CD4-positive, CD25-positive, alpha-beta regulatory T cell (primary cell): ENCODE measurements at regions not wholly inside any gene's neighbourhood (a gene's known extent, or its start where the extent isn't known, plus 50 kb on each side); places are given as distances from the start of the nearest gene placed in this dataset.

Source experiments
- ATAC-seq, 2 donors: fragments of 150-1000 bp; cut with Tn5 transposase; one replicate each; pipeline ENCODE4 v1.10.0; 2021; ENCODE audit warnings: low read depth in 2 of 2, moderate number of reproducible peaks in 2 of 2, moderate library complexity in 1 of 2
- DNase-seq, 3 donors: peaks; one replicate each; pipeline versions ENCODE4 v3.0.0 to v3.0.0-alpha.2; 2012 to 2022; ENCODE audit warnings: mixed read lengths in 1 of 3
- H3K27ac ChIP-seq: one replicate; pipeline ENCODE4 v1.7.0; 2013; ENCODE audit warnings: mild to moderate bottlenecking, low read length; ENCODE audit not compliant: insufficient read depth, poor library complexity, severe bottlenecking
- H3K27me3 ChIP-seq: one replicate; pipeline ENCODE4 v1.7.0; 2013; ENCODE audit warnings: low read length; ENCODE audit not compliant: control insufficient read depth, insufficient read depth
- H3K36me3 ChIP-seq: one replicate; pipeline ENCODE4 v1.7.0; 2013; ENCODE audit warnings: mild to moderate bottlenecking, low read length, moderate library complexity; ENCODE audit not compliant: control insufficient read depth, insufficient read depth
- H3K4me1 ChIP-seq: 2 replicates; pipeline ENCODE4 v1.7.0; 2013; ENCODE audit warnings: mild to moderate bottlenecking, low read length; ENCODE audit not compliant: insufficient read depth, control insufficient read depth, poor library complexity, severe bottlenecking
- H3K4me3 ChIP-seq: one replicate; pipeline ENCODE4 v1.7.0; 2013; ENCODE audit warnings: low read depth, mild to moderate bottlenecking, low read length, moderate library complexity
- H3K9me3 ChIP-seq, 2 experiments: 1 replicate in 1 of 2; 2 replicates in 1 of 2; pipeline ENCODE4 v1.7.0; 2013; ENCODE audit warnings: low read length in 2 of 2, mild to moderate bottlenecking in 1 of 2, moderate library complexity in 1 of 2; ENCODE audit not compliant: control insufficient read depth in 2 of 2
- H3K27ac Mint-ChIP-seq, 3 donors: one replicate each; pipeline ENCODE4 v1.8.0; 2020 to 2022; ENCODE audit warnings: mild to moderate bottlenecking in 3 of 3, mixed read lengths in 3 of 3, moderate library complexity in 2 of 3
- H3K27me3 Mint-ChIP-seq: one replicate; pipeline ENCODE4 v1.8.0; 2022; ENCODE audit warnings: mild to moderate bottlenecking, mixed read lengths
- H3K36me3 Mint-ChIP-seq: one replicate; pipeline ENCODE4 v1.8.0; 2020; ENCODE audit warnings: mixed read lengths
- H3K4me1 Mint-ChIP-seq, 4 donors: one replicate each; pipeline ENCODE4 v1.8.0; 2020 to 2022; ENCODE audit warnings: mixed read lengths in 4 of 4, mild to moderate bottlenecking in 1 of 4
- H3K4me3 Mint-ChIP-seq, 4 donors: one replicate each; pipeline ENCODE4 v1.8.0; 2020 to 2022; ENCODE audit warnings: mild to moderate bottlenecking in 4 of 4, mixed read lengths in 4 of 4, moderate library complexity in 3 of 4
- H3K9me3 Mint-ChIP-seq, 7 donors: one replicate each; pipeline ENCODE4 v1.8.0; 2020 to 2022; ENCODE audit warnings: mixed read lengths in 7 of 7, mild to moderate bottlenecking in 3 of 7, moderate library complexity in 2 of 7

GRCh38 chr3:13700889-13701288 is 152.0 kb downstream of the FBLN2 start:
- no peak for DNase-seq
- Mint-ChIP-seq H3K4me3 (no peak overlapping the region), H3K36me3 (no peaks in the 10 kb centered on the region), H3K27ac (no peak overlapping the region), H3K27me3 (peaks cover 9% of the 10 kb centered on the region), H3K9me3 (peaks cover 0 to 33% (median 5%) of the 10 kb centered on the region in 7 donors), H3K4me1 (no peaks in the 10 kb centered on the region)
- no peaks in the 10 kb centered on the region for H3K27me3 ChIP-seq
- H3K4me3 ChIP-seq = no peak overlapping the region
- H3K36me3 ChIP-seq = no peaks in the 10 kb centered on the region
- H3K27ac ChIP-seq = no peak overlapping the region
- no peaks in the 10 kb centered on the region for H3K4me1 ChIP-seq
- ATAC-seq = no peak
- no peaks in the 10 kb centered on the region for H3K9me3 ChIP-seq

GRCh38 chr3:13700362-13700761 is 151.4 kb downstream of the FBLN2 start:
- Mint-ChIP-seq H3K4me1 (no peaks in the 10 kb centered on the region), H3K27ac (no peak overlapping the region), H3K4me3 (no peak overlapping the region), H3K36me3 (no peaks in the 10 kb centered on the region), H3K27me3 (peaks cover 9% of the 10 kb centered on the region), H3K9me3 (peaks cover 0 to 28% (median 5%) of the 10 kb centered on the region in 7 donors)
- no peaks in the 10 kb centered on the region for H3K27me3 ChIP-seq
- no peaks in the 10 kb centered on the region for H3K36me3 ChIP-seq
- no peak overlapping the region for H3K4me3 ChIP-seq
- no peaks in the 10 kb centered on the region for H3K4me1 ChIP-seq
- H3K9me3 ChIP-seq = no peaks in the 10 kb centered on the region
- ATAC-seq (no peak), DNase-seq (no peak)
- H3K27ac ChIP-seq = no peak overlapping the region

- ATAC-seq (no peak), DNase-seq (no peak)
- Histone ChIP-seq H3K36me3 (no peaks in the 10 kb centered on the region), H3K4me3 (no peak overlapping the region), H3K4me1 (no peaks in the 10 kb centered on the region), H3K27me3 (no peaks in the 10 kb centered on the region), H3K9me3 (no peaks in the 10 kb centered on the region), H3K27ac (no peak overlapping the region)
- peaks cover 0 to 9% (median 0%) of the 10 kb centered on the region in 7 donors for H3K9me3 Mint-ChIP-seq
- H3K36me3 Mint-ChIP-seq = no peaks in the 10 kb centered on the region
- no peak overlapping the region for H3K4me3 Mint-ChIP-seq
- no peaks in the 10 kb centered on the region for H3K4me1 Mint-ChIP-seq
- H3K27me3 Mint-ChIP-seq = peaks cover 6% of the 10 kb centered on the region
- H3K27ac Mint-ChIP-seq = no peak overlapping the region
These were observed 147.8 kb downstream of the FBLN2 start for GRCh38 chr3:13696699-13697098.

- ATAC-seq (no peak), DNase-seq (no peak)
- peaks cover 0 to 4% (median 0%) of the 10 kb centered on the region in 4 donors for H3K4me1 Mint-ChIP-seq
- Histone ChIP-seq H3K4me1 (no peaks in the 10 kb centered on the region), H3K27me3 (no peaks in the 10 kb centered on the region), H3K9me3 (no peaks in the 10 kb centered on the region), H3K36me3 (no peaks in the 10 kb centered on the region), H3K27ac (no peak overlapping the region), H3K4me3 (no peak overlapping the region)
- H3K27ac Mint-ChIP-seq = no peak overlapping the region
- peaks cover 16% of the 10 kb centered on the region for H3K27me3 Mint-ChIP-seq
- no peaks in the 10 kb centered on the region for H3K36me3 Mint-ChIP-seq
- H3K4me3 Mint-ChIP-seq = no peak overlapping the region
- peaks cover 0 to 9% (median 0%) of the 10 kb centered on the region in 7 donors for H3K9me3 Mint-ChIP-seq
These were observed 144.5 kb downstream of the FBLN2 start for GRCh38 chr3:13693441-13693840.

- Mint-ChIP-seq H3K36me3 (no peaks in the 10 kb centered on the region), H3K9me3 (peaks cover 0 to 9% (median 1%) of the 10 kb centered on the region in 7 donors), H3K27ac (no peak overlapping the region), H3K4me3 (no peak overlapping the region), H3K4me1 (peaks cover 0 to 4% (median 0%) of the 10 kb centered on the region in 4 donors), H3K27me3 (peaks cover 16% of the 10 kb centered on the region)
- no peak for DNase-seq
- Histone ChIP-seq H3K27me3 (no peaks in the 10 kb centered on the region), H3K36me3 (no peaks in the 10 kb centered on the region), H3K27ac (no peak overlapping the region), H3K4me3 (no peak overlapping the region), H3K4me1 (no peaks in the 10 kb centered on the region), H3K9me3 (no peaks in the 10 kb centered on the region)
- no peak for ATAC-seq
These were observed 141.7 kb downstream of the FBLN2 start for GRCh38 chr3:13690636-13691035.

GRCh38 chr3:13689373-13690260 is 140.7 kb downstream of the FBLN2 start:
- Mint-ChIP-seq H3K4me1 (peaks cover 0 to 4% (median 0%) of the 10 kb centered on the region in 4 donors), H3K9me3 (peaks cover 0 to 9% (median 1%) of the 10 kb centered on the region in 7 donors), H3K36me3 (no peaks in the 10 kb centered on the region), H3K27me3 (peaks cover 10% of the 10 kb centered on the region), H3K27ac (no peak overlapping the region), H3K4me3 (no peak overlapping the region)
- ATAC-seq = no peak
- Histone ChIP-seq H3K27me3 (no peaks in the 10 kb centered on the region), H3K36me3 (no peaks in the 10 kb centered on the region), H3K9me3 (no peaks in the 10 kb centered on the region), H3K27ac (no peak overlapping the region), H3K4me1 (no peaks in the 10 kb centered on the region), H3K4me3 (no peak overlapping the region)
- DNase-seq = no peak

GRCh38 chr3:13688824-13689223 is 139.9 kb downstream of the FBLN2 start:
- H3K4me1 Mint-ChIP-seq = peaks cover 0 to 4% (median 0%) of the 10 kb centered on the region in 4 donors
- DNase-seq = no peak
- no peak overlapping the region for H3K4me3 Mint-ChIP-seq
- no peaks in the 10 kb centered on the region for H3K36me3 Mint-ChIP-seq
- Histone ChIP-seq H3K27ac (no peak overlapping the region), H3K27me3 (no peaks in the 10 kb centered on the region), H3K36me3 (no peaks in the 10 kb centered on the region), H3K9me3 (no peaks in the 10 kb centered on the region), H3K4me3 (no peak overlapping the region), H3K4me1 (no peaks in the 10 kb centered on the region)
- peaks cover 10% of the 10 kb centered on the region for H3K27me3 Mint-ChIP-seq
- no peak overlapping the region for H3K27ac Mint-ChIP-seq
- H3K9me3 Mint-ChIP-seq = peaks cover 0 to 9% (median 1%) of the 10 kb centered on the region in 7 donors
- ATAC-seq = no peak

GRCh38 chr3:13688034-13688433 is 139.1 kb downstream of the FBLN2 start:
- no peak overlapping the region for H3K27ac ChIP-seq
- Mint-ChIP-seq H3K36me3 (no peaks in the 10 kb centered on the region), H3K27me3 (peaks cover 10% of the 10 kb centered on the region), H3K9me3 (peaks cover 0 to 9% (median 1%) of the 10 kb centered on the region in 7 donors), H3K27ac (no peak overlapping the region), H3K4me1 (peaks cover 0 to 4% (median 0%) of the 10 kb centered on the region in 4 donors), H3K4me3 (no peak overlapping the region)
- DNase-seq (no peak), ATAC-seq (no peak)
- H3K4me3 ChIP-seq = no peak overlapping the region
- no peaks in the 10 kb centered on the region for H3K4me1 ChIP-seq
- no peaks in the 10 kb centered on the region for H3K36me3 ChIP-seq
- H3K9me3 ChIP-seq = no peaks in the 10 kb centered on the region
- no peaks in the 10 kb centered on the region for H3K27me3 ChIP-seq
